Activated B cell treated with CpG ODN at 0.5 μM for 24 hours (primary cell): ENCODE measurements at regions not wholly inside any gene's neighbourhood (a gene's known extent, or its start where the extent isn't known, plus 50 kb on each side); places are given as distances from the start of the nearest gene placed in this dataset.

Experiments
- ATAC-seq: fragments of 200-7000 bp; cut with Tn5 transposase; one replicate; pipeline ENCODE4 v1.10.0; 2021; ENCODE audit warnings: low read depth, mild to moderate bottlenecking, moderate library complexity
- CTCF ChIA-PET: fragments of 350-600 bp; sonication (Branson Sonifier 250); formaldehyde crosslinking; loops from one replicate; lab custom pipeline; 2021; ENCODE audit warnings: antibody characterized with exemption; lab: Charles Lee
- POLR2A ChIA-PET: fragments of 350-600 bp; sonication (Branson Sonifier 250); formaldehyde crosslinking; loops from one replicate; lab custom pipeline; 2021; ENCODE audit warnings: antibody characterized with exemption; lab: Charles Lee
- DNase-seq: peaks from one replicate; pipeline ENCODE4 v3.0.0; 2022
- H3K27ac Mint-ChIP-seq: one replicate; pipeline ENCODE4 v1.8.0; 2020; ENCODE audit warnings: mixed read lengths
- H3K27me3 Mint-ChIP-seq: one replicate; pipeline ENCODE4 v1.8.0; 2021; ENCODE audit warnings: mixed read lengths
- H3K36me3 Mint-ChIP-seq: one replicate; pipeline ENCODE4 v1.8.0; 2021; ENCODE audit warnings: low read depth, mixed read lengths
- H3K4me1 Mint-ChIP-seq: one replicate; pipeline ENCODE4 v1.8.0; 2021; ENCODE audit warnings: mixed read lengths
- H3K4me3 Mint-ChIP-seq: one replicate; pipeline ENCODE4 v1.8.0; 2020; ENCODE audit warnings: mild to moderate bottlenecking, mixed read lengths
- H3K9me3 Mint-ChIP-seq: one replicate; pipeline ENCODE4 v1.8.0; 2020; ENCODE audit warnings: mixed read lengths
- CTCF ChIP-seq: fragments of 200-600 bp; IDR thresholded peaks from one replicate; pipeline ENCODE4 v1.8.0; 2022; ENCODE audit warnings: antibody characterized with exemption, mild to moderate bottlenecking
- intact Hi-C: fragments of 100-400 bp; cut with micrococcal nuclease; formaldehyde crosslinking; loops from one replicate; pipeline ENCODE4 v1.15.1; 2024

- H3K9me3 Mint-ChIP-seq: no peaks in the 10 kb centered on the region
- no peak overlapping the region for H3K4me3 Mint-ChIP-seq
- no peaks in the 10 kb centered on the region for H3K4me1 Mint-ChIP-seq
- no peak overlapping the region for H3K27ac Mint-ChIP-seq
- H3K36me3 Mint-ChIP-seq: no peaks in the 10 kb centered on the region
- peaks cover 30% of the 10 kb centered on the region for H3K27me3 Mint-ChIP-seq
- ChIA-PET CTCF (no interaction called here), POLR2A (no interaction called here)
- ATAC-seq: no peak
- intact Hi-C loops: no loop called here
- no peak for TF ChIP-seq CTCF
- DNase-seq: no peak
Observed at GRCh38 chr16:85166281-85166680, 54.0 kb upstream of the CIBAR2 start.

GRCh38 chr16:85166699-85167588 is 54.7 kb upstream of the CIBAR2 start:
- intact Hi-C loops: no loop called here
- no peak for DNase-seq
- Mint-ChIP-seq H3K9me3 (no peaks in the 10 kb centered on the region), H3K27me3 (peaks cover 36% of the 10 kb centered on the region), H3K4me3 (no peak overlapping the region), H3K4me1 (peaks cover 1% of the 10 kb centered on the region), H3K36me3 (no peaks in the 10 kb centered on the region), H3K27ac (no peak overlapping the region)
- ChIA-PET CTCF (no interaction called here), POLR2A (no interaction called here)
- ATAC-seq: no peak
- no peak for TF ChIP-seq CTCF

- H3K27me3 Mint-ChIP-seq: peaks cover 44% of the 10 kb centered on the region
- CTCF ChIA-PET: no interaction called here
Observed at GRCh38 chr16:85167589-85168537, 55.6 kb upstream of the CIBAR2 start.

GRCh38 chr16:85168732-85169256 is 56.5 kb upstream of the CIBAR2 start:
- ChIA-PET POLR2A (interaction anchor here (0.6 kb wide), 2 partner anchors 201 to 517 kb away, joined by 3 to 4 read pairs; no protein-coding TSS in a partner anchor), CTCF (no interaction called here)
- Mint-ChIP-seq H3K27ac (no peak overlapping the region), H3K36me3 (no peaks in the 10 kb centered on the region), H3K27me3 (peaks cover 50% of the 10 kb centered on the region), H3K9me3 (no peaks in the 10 kb centered on the region), H3K4me3 (peak overlapping the region; percentile 48), H3K4me1 (peaks cover 1% of the 10 kb centered on the region)
- DNase-seq: no peak
- intact Hi-C loops: no loop called here
- no peak for TF ChIP-seq CTCF
- no peak for ATAC-seq

More at GRCh38 chr16:85167589-85168537, 55.6 kb upstream of the CIBAR2 start:
- peaks cover 1% of the 10 kb centered on the region for H3K4me1 Mint-ChIP-seq
- intact Hi-C loops: no loop called here
- no peaks in the 10 kb centered on the region for H3K9me3 Mint-ChIP-seq
- no peak for TF ChIP-seq CTCF
- no peaks in the 10 kb centered on the region for H3K36me3 Mint-ChIP-seq
- no peak for DNase-seq
- POLR2A ChIA-PET: interaction anchor here (0.6 kb wide), 1 partner anchor 200 kb away, joined by 4 read pairs; no protein-coding TSS in a partner anchor
- no peak for ATAC-seq
- H3K4me3 Mint-ChIP-seq: no peak overlapping the region
- H3K27ac Mint-ChIP-seq: no peak overlapping the region
